ENCODE measurements at regions not wholly inside any gene's neighbourhood (a gene's known extent, or its start where the extent isn't known, plus 50 kb on each side); places are given as distances from the start of the nearest gene placed in this dataset.

DNA sequence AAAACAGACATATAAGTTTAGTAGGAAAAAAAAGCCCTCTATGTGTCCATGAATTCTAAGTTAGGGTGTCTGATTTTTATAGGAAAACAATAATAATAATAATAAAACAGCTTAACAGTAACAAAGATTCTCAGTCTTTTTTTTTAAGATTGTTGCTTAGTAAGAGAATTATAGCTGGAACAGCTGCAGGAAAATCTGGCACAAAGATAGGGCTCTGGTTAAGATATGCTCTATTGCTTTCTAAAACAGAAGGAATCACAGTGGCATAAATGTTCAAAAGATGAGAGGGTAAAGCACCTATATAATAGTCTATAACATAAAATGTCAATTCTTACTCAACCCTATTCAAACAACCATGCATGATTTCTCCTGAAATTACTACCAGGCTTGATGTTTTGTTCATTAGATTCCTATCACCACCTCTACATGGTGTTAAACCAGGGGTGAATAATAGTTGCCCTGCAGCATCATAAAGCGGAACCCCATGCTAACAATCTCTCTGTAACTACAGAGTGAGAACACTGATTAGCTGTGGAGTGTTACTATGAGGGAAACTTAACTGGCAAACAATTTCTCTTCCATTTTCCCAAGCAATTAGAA is 541.4 kb upstream of the MIR17HG start:
- Histone ChIP-seq H3K9ac (ENCODE audit: low read length) (no peak overlapping the region), H3K27ac (ENCODE audit: low read depth, low read length) (no peak overlapping the region), H3K4me1 (ENCODE audit: control insufficient read depth in 1 of 2, insufficient read depth in 2 of 2, low read length in 2 of 2) (no peaks in the 10 kb centered on the region), H2AFZ (ENCODE audit: low read depth, low read length, poor library complexity, severe bottlenecking) (no peak overlapping the region), H3K27me3 (ENCODE audit: insufficient read depth, low read length) (no peaks in the 10 kb centered on the region), H3K4me2 (ENCODE audit: low read length) (no peak overlapping the region), H3K9me3 (ENCODE audit: control insufficient read depth in 1 of 2, insufficient read depth in 1 of 2, low read depth in 1 of 2, low read length in 2 of 2) (0 out of 4 replicates have a peak, but pooled peaks cover 0 to 4% of the 10 kb centered on the region in 2 experiments), H3K4me3 (replicated peaks in 1 of 2; ENCODE audit: low read depth in 1 of 2, low read length in 2 of 2) (no peak overlapping the region), H3K79me2 (ENCODE audit: insufficient read depth, low read length) (no peaks in the 10 kb centered on the region), H3K36me3 (ENCODE audit: control insufficient read depth in 1 of 2, insufficient read depth in 2 of 2, low read length in 2 of 2) (no peaks in the 10 kb centered on the region), H3K9me2 (ENCODE audit: insufficient read depth) (no peaks in the 10 kb centered on the region), H4K20me1 (ENCODE audit: insufficient read depth) (no peaks in the 10 kb centered on the region)
- POLR2A ChIA-PET = no interaction called here
- TF ChIP-seq JUND (IDR thresholded peaks at IDR 0.05) = no peak
- no peak for TF ChIP-seq FOSL1 (IDR thresholded peaks at IDR 0.05; ENCODE audit: low read depth)
- no peak for TF ChIP-seq ELF1 (IDR thresholded peaks at IDR 0.05; ENCODE audit: borderline replicate concordance, low read depth)
- TF ChIP-seq, protein P1, sequence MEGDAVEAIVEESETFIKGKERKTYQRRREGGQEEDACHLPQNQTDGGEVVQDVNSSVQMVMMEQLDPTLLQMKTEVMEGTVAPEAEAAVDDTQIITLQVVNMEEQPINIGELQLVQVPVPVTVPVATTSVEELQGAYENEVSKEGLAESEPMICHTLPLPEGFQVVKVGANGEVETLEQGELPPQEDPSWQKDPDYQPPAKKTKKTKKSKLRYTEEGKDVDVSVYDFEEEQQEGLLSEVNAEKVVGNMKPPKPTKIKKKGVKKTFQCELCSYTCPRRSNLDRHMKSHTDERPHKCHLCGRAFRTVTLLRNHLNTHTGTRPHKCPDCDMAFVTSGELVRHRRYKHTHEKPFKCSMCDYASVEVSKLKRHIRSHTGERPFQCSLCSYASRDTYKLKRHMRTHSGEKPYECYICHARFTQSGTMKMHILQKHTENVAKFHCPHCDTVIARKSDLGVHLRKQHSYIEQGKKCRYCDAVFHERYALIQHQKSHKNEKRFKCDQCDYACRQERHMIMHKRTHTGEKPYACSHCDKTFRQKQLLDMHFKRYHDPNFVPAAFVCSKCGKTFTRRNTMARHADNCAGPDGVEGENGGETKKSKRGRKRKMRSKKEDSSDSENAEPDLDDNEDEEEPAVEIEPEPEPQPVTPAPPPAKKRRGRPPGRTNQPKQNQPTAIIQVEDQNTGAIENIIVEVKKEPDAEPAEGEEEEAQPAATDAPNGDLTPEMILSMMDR (IDR thresholded peaks at IDR 0.05 in 2 of 3, conservative IDR thresholded peaks at IDR 0.05 in 1 of 3; ENCODE audit: borderline replicate concordance in 1 of 3, insufficient read depth in 1 of 3, low read depth in 2 of 3, low read length in 2 of 3) = no peak
- intact Hi-C loops (cut with micrococcal nuclease) = no loop called here
- RAD21 ChIA-PET (ENCODE audit: low non-redundant PET in 1 of 2, low total read pairs in 2 of 2, uncharacterized antibody in 2 of 2, unreplicated experiment in 2 of 2) = no interaction called here
- no TSS peak for BruUV-seq (replicated peaks)
- no peak for DNase-seq (ENCODE audit: low read depth, low spot score)
- ATAC-seq = no peak
- CTCF ChIA-PET = no interaction called here

DNA sequence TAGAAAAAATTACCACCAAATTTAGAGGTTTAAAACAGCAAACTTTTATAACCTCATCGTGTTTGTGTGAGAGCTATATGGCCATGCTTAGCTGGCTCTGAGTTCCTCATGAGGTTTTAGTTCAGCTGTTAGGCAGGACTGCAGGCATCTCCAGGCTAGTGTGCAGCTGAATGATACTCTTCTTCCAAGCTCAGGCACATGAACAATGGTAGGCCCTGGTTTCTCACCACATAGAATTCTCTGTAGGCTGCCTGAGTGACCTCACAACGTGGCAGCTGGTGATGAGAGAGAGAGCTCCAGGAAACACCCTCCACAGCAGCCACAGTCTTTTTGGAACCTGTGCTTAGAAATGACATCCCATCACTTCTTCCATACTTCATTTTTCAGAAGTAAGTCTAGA is 540.6 kb upstream of the MIR17HG start:
- RAD21 ChIA-PET (ENCODE audit: low non-redundant PET in 1 of 2, low total read pairs in 2 of 2, uncharacterized antibody in 2 of 2, unreplicated experiment in 2 of 2) = no interaction called here
- H3K9me2 ChIP-seq (ENCODE audit: insufficient read depth) = no peaks in the 10 kb centered on the region
- H2AFZ ChIP-seq (ENCODE audit: low read depth, low read length, poor library complexity, severe bottlenecking) = no peak overlapping the region
- no peaks in the 10 kb centered on the region for H3K27me3 ChIP-seq (ENCODE audit: insufficient read depth, low read length)
- no peak overlapping the region for H3K4me3 ChIP-seq (replicated peaks in 1 of 2; ENCODE audit: low read depth in 1 of 2, low read length in 2 of 2)
- CTCF ChIA-PET = no interaction called here
- H3K36me3 ChIP-seq (ENCODE audit: control insufficient read depth in 1 of 2, insufficient read depth in 2 of 2, low read length in 2 of 2) = no peaks in the 10 kb centered on the region
- H3K9ac ChIP-seq (ENCODE audit: low read length) = no peak overlapping the region
- H3K4me2 ChIP-seq (ENCODE audit: low read length) = no peak overlapping the region
- no TSS peak for BruUV-seq (replicated peaks)
- no peaks in the 10 kb centered on the region for H3K4me1 ChIP-seq (ENCODE audit: control insufficient read depth in 1 of 2, insufficient read depth in 2 of 2, low read length in 2 of 2)
- H4K20me1 ChIP-seq (ENCODE audit: insufficient read depth) = no peaks in the 10 kb centered on the region
- POLR2A ChIA-PET = no interaction called here
- intact Hi-C loops (cut with micrococcal nuclease) = no loop called here
- H3K9me3 ChIP-seq (ENCODE audit: control insufficient read depth in 1 of 2, insufficient read depth in 1 of 2, low read depth in 1 of 2, low read length in 2 of 2) = 0 out of 4 replicates have a peak, but pooled peaks cover 0 to 4% of the 10 kb centered on the region in 2 experiments
- H3K79me2 ChIP-seq (ENCODE audit: insufficient read depth, low read length) = no peaks in the 10 kb centered on the region
- DNase-seq (ENCODE audit: low read depth, low spot score) (no peak), ATAC-seq (no peak)
- H3K27ac ChIP-seq (ENCODE audit: low read depth, low read length) = no peak overlapping the region
- TF ChIP-seq CBX3 (IDR thresholded peaks at IDR 0.05; ENCODE audit: low read depth) (no peak), POLR2AphosphoS5 (IDR thresholded peaks at IDR 0.05; ENCODE audit: low read depth, low read length) (no peak), POLR2A (IDR thresholded peaks at IDR 0.05; ENCODE audit: borderline replicate concordance, extremely low read depth, insufficient read depth, insufficient read length) (no peak), RAD21 (IDR thresholded peaks at IDR 0.05; ENCODE audit: low read depth) (no peak), SIN3A (IDR thresholded peaks at IDR 0.05; ENCODE audit: low read depth) (no peak), ZFX (IDR thresholded peaks at IDR 0.05) (no peak), EZH2 (IDR thresholded peaks at IDR 0.05) (no peak), ZNF274 (IDR thresholded peaks at IDR 0.05; ENCODE audit: low read depth, low read length) (no peak), YY1 (IDR thresholded peaks at IDR 0.05; ENCODE audit: extremely low read depth, insufficient replicate concordance, low read depth, low read length) (no peak), SP1 (IDR thresholded peaks at IDR 0.05; ENCODE audit: low read depth) (no peak), FOSL1 (IDR thresholded peaks at IDR 0.05; ENCODE audit: low read depth) (no peak), SRF (IDR thresholded peaks at IDR 0.05; ENCODE audit: low read depth) (no peak)
- TF ChIP-seq, protein P2, sequence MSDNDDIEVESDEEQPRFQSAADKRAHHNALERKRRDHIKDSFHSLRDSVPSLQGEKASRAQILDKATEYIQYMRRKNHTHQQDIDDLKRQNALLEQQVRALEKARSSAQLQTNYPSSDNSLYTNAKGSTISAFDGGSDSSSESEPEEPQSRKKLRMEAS (IDR thresholded peaks at IDR 0.05) = no peak
- TF ChIP-seq, protein P3, sequence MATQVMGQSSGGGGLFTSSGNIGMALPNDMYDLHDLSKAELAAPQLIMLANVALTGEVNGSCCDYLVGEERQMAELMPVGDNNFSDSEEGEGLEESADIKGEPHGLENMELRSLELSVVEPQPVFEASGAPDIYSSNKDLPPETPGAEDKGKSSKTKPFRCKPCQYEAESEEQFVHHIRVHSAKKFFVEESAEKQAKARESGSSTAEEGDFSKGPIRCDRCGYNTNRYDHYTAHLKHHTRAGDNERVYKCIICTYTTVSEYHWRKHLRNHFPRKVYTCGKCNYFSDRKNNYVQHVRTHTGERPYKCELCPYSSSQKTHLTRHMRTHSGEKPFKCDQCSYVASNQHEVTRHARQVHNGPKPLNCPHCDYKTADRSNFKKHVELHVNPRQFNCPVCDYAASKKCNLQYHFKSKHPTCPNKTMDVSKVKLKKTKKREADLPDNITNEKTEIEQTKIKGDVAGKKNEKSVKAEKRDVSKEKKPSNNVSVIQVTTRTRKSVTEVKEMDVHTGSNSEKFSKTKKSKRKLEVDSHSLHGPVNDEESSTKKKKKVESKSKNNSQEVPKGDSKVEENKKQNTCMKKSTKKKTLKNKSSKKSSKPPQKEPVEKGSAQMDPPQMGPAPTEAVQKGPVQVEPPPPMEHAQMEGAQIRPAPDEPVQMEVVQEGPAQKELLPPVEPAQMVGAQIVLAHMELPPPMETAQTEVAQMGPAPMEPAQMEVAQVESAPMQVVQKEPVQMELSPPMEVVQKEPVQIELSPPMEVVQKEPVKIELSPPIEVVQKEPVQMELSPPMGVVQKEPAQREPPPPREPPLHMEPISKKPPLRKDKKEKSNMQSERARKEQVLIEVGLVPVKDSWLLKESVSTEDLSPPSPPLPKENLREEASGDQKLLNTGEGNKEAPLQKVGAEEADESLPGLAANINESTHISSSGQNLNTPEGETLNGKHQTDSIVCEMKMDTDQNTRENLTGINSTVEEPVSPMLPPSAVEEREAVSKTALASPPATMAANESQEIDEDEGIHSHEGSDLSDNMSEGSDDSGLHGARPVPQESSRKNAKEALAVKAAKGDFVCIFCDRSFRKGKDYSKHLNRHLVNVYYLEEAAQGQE (IDR thresholded peaks at IDR 0.05; ENCODE audit: low read depth) = no peak

Measured in HCT116 (cell line).